Activated CD8-positive, alpha-beta T cell treated with anti-CD3 and anti-CD28 coated beads for 36 hours (primary cell): ENCODE measurements at regions not wholly inside any gene's neighbourhood (a gene's known extent, or its start where the extent isn't known, plus 50 kb on each side); places are given as distances from the start of the nearest gene placed in this dataset.

ENCODE experiments used
- ATAC-seq: fragments of 200-7000 bp; cut with Tn5 transposase; one replicate; pipeline ENCODE4 v1.10.0; 2021; ENCODE audit warnings: mild to moderate bottlenecking, moderate library complexity
- CTCF ChIA-PET: fragments of 350-600 bp; sonication (Branson Sonifier 250); formaldehyde crosslinking; loops from one replicate; lab custom pipeline; 2021; ENCODE audit warnings: antibody characterized with exemption; lab: Charles Lee
- POLR2A ChIA-PET: fragments of 350-600 bp; sonication (Branson Sonifier 250); formaldehyde crosslinking; loops from one replicate; lab custom pipeline; 2021; ENCODE audit warnings: antibody characterized with exemption; lab: Charles Lee
- DNase-seq: peaks from one replicate; pipeline ENCODE4 v3.0.0-alpha.2; 2020
- H3K27ac Mint-ChIP-seq: one replicate; pipeline ENCODE4 v1.8.0; 2021; ENCODE audit warnings: mild to moderate bottlenecking, mixed read lengths
- H3K27me3 Mint-ChIP-seq: one replicate; pipeline ENCODE4 v1.8.0; 2021; ENCODE audit warnings: mixed read lengths
- H3K36me3 Mint-ChIP-seq: one replicate; pipeline ENCODE4 v1.8.0; 2021; ENCODE audit warnings: low read depth, mixed read lengths
- H3K4me1 Mint-ChIP-seq: one replicate; pipeline ENCODE4 v1.8.0; 2021; ENCODE audit warnings: low read depth, mixed read lengths
- H3K4me3 Mint-ChIP-seq: one replicate; pipeline ENCODE4 v1.8.0; 2021; ENCODE audit warnings: mild to moderate bottlenecking, moderate library complexity, mixed read lengths
- H3K9me3 Mint-ChIP-seq: one replicate; pipeline ENCODE4 v1.8.0; 2021; ENCODE audit warnings: mixed read lengths
- CTCF ChIP-seq: fragments of 200-600 bp; IDR thresholded peaks from one replicate; pipeline ENCODE4 v1.8.0; 2022; ENCODE audit warnings: antibody characterized with exemption, mild to moderate bottlenecking
- intact Hi-C: fragments of 100-400 bp; cut with micrococcal nuclease; formaldehyde crosslinking; loops from one replicate; pipeline ENCODE4 v1.10.0; 2022

GRCh38 chr1:60156371-60156770 is 82.8 kb upstream of the C1orf87 start:
- Mint-ChIP-seq H3K27ac (no peak overlapping the region), H3K4me1 (no peaks in the 10 kb centered on the region), H3K36me3 (no peaks in the 10 kb centered on the region), H3K27me3 (peaks cover 4% of the 10 kb centered on the region), H3K9me3 (no peaks in the 10 kb centered on the region), H3K4me3 (no peak overlapping the region)
- intact Hi-C loops: no loop called here
- no peak for ATAC-seq
- ChIA-PET CTCF (interaction anchor here (0.6 to 1.6 kb wide), 2 partner anchors 9 to 16 kb away, joined by 3 read pairs; no protein-coding TSS in a partner anchor), POLR2A (no interaction called here)
- TF ChIP-seq CTCF: no peak
- no peak for DNase-seq

- ChIA-PET POLR2A (no interaction called here), CTCF (interaction anchor here (0.5 to 0.9 kb wide), 2 partner anchors 1434 to 1978 kb away, joined by 3 read pairs; no protein-coding TSS in a partner anchor)
- DNase-seq: no peak
- H3K4me3 Mint-ChIP-seq: no peak overlapping the region
- H3K9me3 Mint-ChIP-seq: no peaks in the 10 kb centered on the region
- no peaks in the 10 kb centered on the region for H3K36me3 Mint-ChIP-seq
- H3K27ac Mint-ChIP-seq: no peak overlapping the region
- ATAC-seq: no peak
- H3K27me3 Mint-ChIP-seq: peaks cover 4% of the 10 kb centered on the region
- no peaks in the 10 kb centered on the region for H3K4me1 Mint-ChIP-seq
- intact Hi-C loops: no loop called here
- TF ChIP-seq CTCF: no peak
These were observed 80.4 kb upstream of the C1orf87 start for GRCh38 chr1:60153961-60154360.

GRCh38 chr1:60152891-60153290 is 79.3 kb upstream of the C1orf87 start:
- no peak for TF ChIP-seq CTCF
- DNase-seq (no peak), ATAC-seq (no peak)
- Mint-ChIP-seq H3K27ac (no peak overlapping the region), H3K36me3 (no peaks in the 10 kb centered on the region), H3K4me1 (no peaks in the 10 kb centered on the region), H3K27me3 (peaks cover 5% of the 10 kb centered on the region), H3K4me3 (no peak overlapping the region), H3K9me3 (no peaks in the 10 kb centered on the region)
- ChIA-PET POLR2A (no interaction called here), CTCF (no interaction called here)
- intact Hi-C loops: no loop called here

- intact Hi-C loops: no loop called here
- H3K9me3 Mint-ChIP-seq: no peaks in the 10 kb centered on the region
- no peak for TF ChIP-seq CTCF
- peaks cover 4% of the 10 kb centered on the region for H3K27me3 Mint-ChIP-seq
- no peak for ATAC-seq
- DNase-seq: no peak
- H3K4me3 Mint-ChIP-seq: no peak overlapping the region
- POLR2A ChIA-PET: no interaction called here
- no peaks in the 10 kb centered on the region for H3K4me1 Mint-ChIP-seq
- H3K27ac Mint-ChIP-seq: no peak overlapping the region
- no peaks in the 10 kb centered on the region for H3K36me3 Mint-ChIP-seq
- CTCF ChIA-PET: no interaction called here
These were observed 77.7 kb upstream of the C1orf87 start for GRCh38 chr1:60151311-60151710.

- POLR2A ChIA-PET: no interaction called here
- ATAC-seq: no peak
- Mint-ChIP-seq H3K4me1 (no peaks in the 10 kb centered on the region), H3K27me3 (peaks cover 6% of the 10 kb centered on the region), H3K4me3 (no peak overlapping the region), H3K36me3 (no peaks in the 10 kb centered on the region), H3K9me3 (no peaks in the 10 kb centered on the region), H3K27ac (no peak overlapping the region)
- CTCF ChIA-PET: no interaction called here
- intact Hi-C loops: no loop called here
- no peak for TF ChIP-seq CTCF
- DNase-seq: no peak
These were observed 75.7 kb upstream of the C1orf87 start for GRCh38 chr1:60149251-60149650.
